Stimulated activated naive CD8-positive, alpha-beta T cell treated with anti-CD3 and anti-CD28 coated beads, Interleukin-15, amount 100 ng/mL, for 72 hours (primary cell): ENCODE measurements at regions not wholly inside any gene's neighbourhood (a gene's known extent, or its start where the extent isn't known, plus 50 kb on each side); places are given as distances from the start of the nearest gene placed in this dataset.
A peak's percentile ranks its signal among the peaks of the same experiment; 100 is the strongest.

Experiments used
- ATAC-seq: fragments of 150-1000 bp; cut with Tn5 transposase; 2 replicates; pipeline ENCODE4 v1.10.0; 2021; ENCODE audit warnings: mild to moderate bottlenecking, moderate library complexity
- DNase-seq, 2 donors: peaks; one replicate each; pipeline ENCODE4 v3.0.0; 2021 to 2022
- H3K27ac Mint-ChIP-seq, 2 donors: one replicate each; pipeline ENCODE4 v1.8.0; 2022; ENCODE audit warnings: mild to moderate bottlenecking in 2 of 2, mixed read lengths in 2 of 2, moderate library complexity in 2 of 2
- H3K27me3 Mint-ChIP-seq: one replicate; pipeline ENCODE4 v1.8.0; 2022; ENCODE audit warnings: mixed read lengths
- H3K4me1 Mint-ChIP-seq: one replicate; pipeline ENCODE4 v1.8.0; 2022; ENCODE audit warnings: mild to moderate bottlenecking, mixed read lengths
- H3K4me3 Mint-ChIP-seq, 2 donors: one replicate each; pipeline ENCODE4 v1.8.0; 2022; ENCODE audit warnings: mild to moderate bottlenecking in 2 of 2, mixed read lengths in 2 of 2, moderate library complexity in 1 of 2
- H3K9me3 Mint-ChIP-seq, 2 donors: one replicate each; pipeline ENCODE4 v1.8.0; 2022; ENCODE audit warnings: mixed read lengths in 2 of 2

DNA sequence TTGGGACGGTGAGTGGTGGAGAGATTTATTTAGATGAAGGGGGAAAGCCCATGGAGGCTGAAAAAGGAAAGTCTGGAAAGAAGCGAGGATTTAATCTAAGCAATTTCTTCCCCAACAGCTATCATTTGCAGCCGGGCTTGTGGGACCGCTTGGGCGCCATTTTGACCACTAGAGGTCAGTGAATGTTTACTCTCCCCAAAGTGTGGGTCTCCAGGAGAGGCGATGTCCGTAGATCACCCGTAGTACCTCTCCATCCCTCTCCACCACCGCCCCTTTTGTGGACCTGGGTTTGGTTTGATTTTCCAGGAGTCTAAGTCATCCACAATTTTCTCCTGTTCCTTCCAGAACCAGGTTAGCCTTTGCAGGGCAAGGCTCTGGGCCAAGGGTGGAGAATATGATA, 91.2 kb upstream of the PARP11 start:
- ATAC-seq (no peak), DNase-seq (no peak)
- Mint-ChIP-seq H3K4me3 (no peak overlapping the region), H3K27me3 (no peaks in the 10 kb centered on the region), H3K4me1 (peaks cover 18% of the 10 kb centered on the region), H3K9me3 (no peaks in the 10 kb centered on the region), H3K27ac (no peak overlapping the region)

DNA sequence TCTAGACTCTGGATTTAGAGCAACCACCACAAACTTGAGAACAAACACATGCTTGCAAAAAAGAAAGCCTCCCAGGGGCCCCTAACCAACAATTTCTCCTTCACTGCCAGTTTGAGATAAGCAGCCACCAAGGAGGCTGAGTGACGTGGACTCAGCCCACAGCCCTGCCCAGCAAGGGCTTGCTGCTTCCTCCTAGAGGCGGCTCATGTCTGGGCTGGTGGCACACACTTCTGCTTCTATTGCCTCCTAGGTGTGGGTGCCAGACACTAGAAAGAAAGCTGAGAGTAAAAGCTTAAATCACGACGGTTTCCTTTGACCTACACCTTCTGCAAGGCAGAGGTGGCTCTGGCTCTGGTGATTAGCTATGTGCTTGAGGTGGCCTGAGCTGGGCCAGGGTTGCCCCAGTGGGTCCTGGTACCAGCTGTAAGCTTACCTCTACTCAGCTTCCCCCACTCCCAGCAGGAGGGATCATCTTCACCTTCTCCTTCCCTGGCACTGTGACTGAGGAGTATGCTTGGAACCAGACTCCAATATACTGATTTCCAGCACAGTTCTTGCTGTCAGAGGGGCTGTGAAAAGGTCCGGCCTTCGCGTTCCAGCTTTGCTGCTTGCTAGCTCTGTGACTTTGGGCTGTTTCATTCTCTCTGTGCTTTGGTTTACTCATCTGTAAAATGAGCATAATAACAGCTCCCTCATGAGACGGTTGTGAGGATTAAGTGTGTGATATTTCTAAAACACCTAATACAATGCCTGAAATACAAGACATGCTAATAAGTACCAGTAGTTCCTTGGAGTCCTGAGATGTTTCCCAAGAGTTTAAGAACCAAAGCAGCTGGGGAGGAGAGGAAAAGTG, 89.7 kb upstream of the PARP11 start:
- peaks cover 18% of the 10 kb centered on the region for H3K4me1 Mint-ChIP-seq
- no peaks in the 10 kb centered on the region for H3K27me3 Mint-ChIP-seq
- H3K9me3 Mint-ChIP-seq, result no peaks in the 10 kb centered on the region
- ATAC-seq (peak; percentile 98), DNase-seq (peak; percentile 47 to 63)
- H3K27ac Mint-ChIP-seq, result peak overlapping the region; percentile 81 to 85
- peak overlapping the region; percentile 46 to 58 for H3K4me3 Mint-ChIP-seq

DNA sequence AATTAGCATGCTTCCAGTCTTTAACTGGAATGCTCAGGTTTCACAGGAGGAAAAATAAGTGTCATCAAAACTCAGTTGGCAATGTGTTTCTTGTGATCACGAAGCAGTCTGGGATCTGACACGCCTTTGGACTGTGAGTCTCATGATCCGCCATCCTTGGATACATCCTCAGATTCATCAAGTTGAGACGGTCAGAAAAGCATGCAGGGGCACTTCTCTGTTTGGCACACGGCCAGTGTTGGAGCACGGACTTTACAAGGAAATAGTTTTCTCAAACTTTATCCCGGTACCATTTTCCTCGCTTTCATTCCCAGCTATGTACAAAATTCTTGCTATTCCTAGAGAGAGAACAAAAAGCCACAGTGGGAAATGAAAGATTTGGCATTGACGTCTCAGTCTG, 88.4 kb upstream of the PARP11 start:
- no peak for DNase-seq
- Mint-ChIP-seq H3K27ac (peak overlapping the region in 1 of 2 donors; percentile 81), H3K27me3 (no peaks in the 10 kb centered on the region), H3K4me3 (no peak overlapping the region), H3K4me1 (peaks cover 18% of the 10 kb centered on the region), H3K9me3 (no peaks in the 10 kb centered on the region)
- no peak for ATAC-seq

DNA sequence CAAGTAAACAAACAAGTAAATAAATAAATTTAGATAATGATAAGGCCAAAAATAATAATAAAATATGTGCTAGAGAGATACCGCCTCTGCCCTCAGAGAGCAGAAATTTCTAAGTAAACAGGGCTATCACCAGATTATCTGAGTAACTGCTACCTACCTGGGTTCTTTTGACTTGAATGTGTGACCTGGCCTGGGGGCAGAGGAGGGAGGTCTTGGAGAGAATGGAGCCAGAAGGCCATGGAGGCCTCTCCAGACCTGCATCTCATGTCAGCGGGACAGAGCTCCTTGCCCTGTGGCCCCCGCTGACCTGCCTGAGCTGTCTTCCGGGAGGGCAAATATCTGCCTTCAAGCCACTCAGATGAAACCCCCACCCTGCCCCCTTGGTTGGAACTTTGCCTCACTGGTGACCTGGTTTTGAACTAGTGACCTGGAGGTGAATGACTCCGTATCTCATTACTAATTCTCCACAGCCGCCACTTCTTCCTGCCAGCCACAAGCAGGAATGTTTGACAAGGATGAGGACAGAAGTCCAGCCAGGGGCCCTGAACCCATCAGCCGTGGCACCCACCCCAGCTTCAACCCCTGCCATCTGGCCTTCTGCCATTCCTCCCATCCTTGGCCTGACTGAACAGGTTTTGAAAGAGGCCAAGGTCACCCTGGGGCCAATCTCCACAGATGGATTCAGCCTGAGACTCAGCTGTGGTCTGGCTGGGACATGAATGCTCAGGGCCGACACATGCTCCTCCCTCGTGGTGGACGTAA, 86.8 kb upstream of the PARP11 start:
- peaks cover 18% of the 10 kb centered on the region for H3K4me1 Mint-ChIP-seq
- H3K27me3 Mint-ChIP-seq, result no peaks in the 10 kb centered on the region
- no peak overlapping the region for H3K27ac Mint-ChIP-seq
- no peak for ATAC-seq
- H3K9me3 Mint-ChIP-seq, result no peaks in the 10 kb centered on the region
- no peak overlapping the region for H3K4me3 Mint-ChIP-seq
- DNase-seq, result no peak

DNA sequence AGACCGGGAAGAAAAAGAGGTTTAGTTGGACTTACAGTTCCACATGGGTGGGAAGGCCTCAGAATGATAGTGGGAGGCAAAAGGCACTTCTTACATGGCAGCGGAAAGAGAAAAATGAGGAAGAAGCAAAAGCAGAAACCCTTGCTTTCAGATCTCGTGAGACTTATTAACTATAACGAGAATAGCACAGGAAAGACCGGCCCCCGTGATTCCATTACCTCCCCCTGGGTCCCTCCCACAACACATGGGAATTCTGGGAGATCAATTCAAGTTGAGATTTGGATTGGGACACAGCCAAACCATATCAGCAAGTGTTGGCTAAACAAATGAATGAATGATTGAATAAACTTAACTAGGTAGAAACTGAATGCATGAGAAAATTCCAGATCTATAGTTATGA, 85.3 kb upstream of the PARP11 start:
- ATAC-seq, result no peak
- Mint-ChIP-seq H3K27ac (no peak overlapping the region), H3K4me3 (no peak overlapping the region), H3K9me3 (no peaks in the 10 kb centered on the region), H3K27me3 (no peaks in the 10 kb centered on the region), H3K4me1 (peaks cover 18% of the 10 kb centered on the region)
- no peak for DNase-seq

DNA sequence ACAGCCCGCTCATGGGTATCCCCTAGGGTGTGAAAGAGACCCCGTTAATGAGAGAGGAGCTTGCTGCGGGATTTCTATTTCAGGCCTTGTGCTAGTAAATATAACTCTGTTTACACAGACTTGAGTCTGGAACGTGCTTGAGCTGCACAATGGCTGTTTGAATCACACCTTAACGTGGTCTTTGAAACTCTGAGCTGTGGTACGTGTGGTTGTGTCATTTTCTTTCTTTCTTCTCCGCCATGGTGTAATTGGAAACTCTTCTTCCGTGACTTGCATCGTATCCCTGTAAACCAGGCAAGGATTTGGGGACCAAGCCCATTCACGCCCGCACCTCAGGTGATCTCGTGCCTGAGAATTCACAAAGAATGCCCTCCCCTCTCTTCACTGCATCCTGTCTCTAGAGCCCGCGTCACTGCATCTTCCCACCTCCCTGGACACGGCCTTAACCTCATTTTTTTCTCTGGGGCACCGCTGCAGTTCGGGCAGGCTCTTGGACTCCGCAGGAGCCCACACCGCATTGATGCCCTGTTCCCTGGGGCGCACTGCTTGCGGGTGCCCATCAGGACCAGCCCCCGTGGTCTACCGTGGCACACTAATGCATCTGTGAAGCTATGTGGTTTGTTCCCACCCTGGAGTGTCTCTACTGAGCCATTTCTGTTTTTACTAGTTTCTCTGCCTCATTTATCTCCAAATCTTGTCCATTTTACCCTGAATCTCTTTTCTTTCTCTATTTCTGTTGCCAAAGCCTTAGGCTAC, 78.4 kb upstream of the PARP11 start:
- Mint-ChIP-seq H3K4me1 (peaks cover 39% of the 10 kb centered on the region), H3K27me3 (no peaks in the 10 kb centered on the region), H3K27ac (peak overlapping the region; percentile 94), H3K9me3 (peaks cover 9 to 18% of the 10 kb centered on the region in 2 donors), H3K4me3 (peak overlapping the region; percentile 78 to 85)
- no peak for DNase-seq
- peak; percentile 52 for ATAC-seq

- H3K27ac Mint-ChIP-seq, result peak overlapping the region in 1 of 2 donors; percentile 12
- H3K4me1 Mint-ChIP-seq, result peaks cover 39% of the 10 kb centered on the region
- peaks cover 9 to 23% of the 10 kb centered on the region in 2 donors for H3K9me3 Mint-ChIP-seq
- peak overlapping the region; percentile 3 to 10 for H3K4me3 Mint-ChIP-seq
- no peaks in the 10 kb centered on the region for H3K27me3 Mint-ChIP-seq
- ATAC-seq (no peak), DNase-seq (no peak)
Observed at GRCh38 chr12:3950714-3951320, 77.6 kb upstream of the PARP11 start.

DNA sequence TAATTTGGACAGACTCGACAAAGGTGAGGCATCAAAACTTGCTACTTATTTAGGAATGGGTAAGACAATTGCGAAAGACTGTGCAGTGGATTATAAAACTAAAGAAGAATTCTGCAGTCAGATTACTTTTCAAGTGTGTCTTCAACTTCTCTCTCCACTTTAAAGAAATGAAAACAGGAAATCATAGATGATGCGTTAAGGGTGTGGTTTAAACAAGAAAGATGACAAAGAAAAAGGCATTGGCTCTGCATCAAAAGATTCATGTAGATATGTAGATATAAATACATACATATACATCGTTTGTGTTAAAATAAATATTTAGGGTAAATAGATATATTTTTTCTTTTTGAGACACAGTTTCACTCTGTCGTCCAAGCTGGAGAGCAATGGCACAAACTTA, 74.6 kb upstream of the PARP11 start:
- peaks cover 9 to 23% of the 10 kb centered on the region in 2 donors for H3K9me3 Mint-ChIP-seq
- no peak for DNase-seq
- no peak for ATAC-seq
- H3K27me3 Mint-ChIP-seq, result no peaks in the 10 kb centered on the region
- H3K4me1 Mint-ChIP-seq, result peaks cover 39% of the 10 kb centered on the region
- peak overlapping the region; percentile 43 to 45 for H3K27ac Mint-ChIP-seq
- peak overlapping the region in 1 of 2 donors; percentile 44 for H3K4me3 Mint-ChIP-seq

DNA sequence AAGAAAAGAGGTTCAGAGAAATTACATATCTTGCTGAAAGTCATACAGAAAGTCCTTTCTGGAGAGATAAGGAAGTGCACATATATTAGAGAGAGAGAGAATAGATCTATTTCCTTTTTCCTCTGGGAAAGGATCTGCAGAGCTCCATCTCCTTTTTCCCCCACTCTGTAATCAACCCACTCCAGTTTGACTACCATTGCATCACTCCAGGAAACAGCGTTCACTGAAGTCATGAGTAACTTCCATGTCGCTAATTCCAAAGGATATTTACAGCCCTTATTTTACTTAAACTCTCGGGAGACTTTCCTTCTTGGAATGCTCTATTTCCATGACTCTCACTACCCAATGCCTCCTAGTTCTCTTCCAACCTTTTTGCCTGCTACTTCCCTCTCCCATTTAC, 72.5 kb upstream of the PARP11 start:
- Mint-ChIP-seq H3K27ac (no peak overlapping the region), H3K27me3 (no peaks in the 10 kb centered on the region), H3K4me3 (no peak overlapping the region), H3K4me1 (peaks cover 24% of the 10 kb centered on the region), H3K9me3 (peaks cover 9 to 23% of the 10 kb centered on the region in 2 donors)
- DNase-seq (no peak), ATAC-seq (no peak)

DNA sequence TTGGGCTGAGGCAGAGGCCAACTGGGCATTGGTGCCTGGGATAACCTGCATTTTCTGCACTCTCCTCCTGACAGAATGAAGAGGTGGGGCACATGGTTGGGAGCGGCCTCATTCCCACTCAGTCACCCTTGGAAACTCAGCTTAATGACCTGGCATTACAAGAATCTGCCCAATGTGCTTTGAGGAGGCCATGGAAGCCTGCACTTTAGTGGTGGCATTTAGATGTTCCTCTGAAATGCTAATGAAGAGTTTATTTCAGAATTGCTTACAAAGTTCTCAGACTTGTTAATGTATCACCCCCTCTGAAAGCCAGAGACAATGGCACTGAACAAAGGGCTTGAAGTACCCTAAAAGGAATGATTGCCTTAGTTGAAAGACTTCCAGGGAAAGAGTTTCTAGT, 71.4 kb upstream of the PARP11 start:
- Mint-ChIP-seq H3K27ac (no peak overlapping the region), H3K9me3 (peaks cover 9 to 21% of the 10 kb centered on the region in 2 donors)
- ATAC-seq, result no peak

GRCh38 chr12:3938042-3938544, 64.9 kb upstream of the PARP11 start:
- Mint-ChIP-seq H3K27me3 (no peaks in the 10 kb centered on the region), H3K4me1 (peaks cover 28% of the 10 kb centered on the region), H3K9me3 (no peaks in the 10 kb centered on the region), H3K27ac (no peak overlapping the region), H3K4me3 (no peak overlapping the region)
- DNase-seq (no peak), ATAC-seq (no peak)

More for the DNA sequence above, 71.4 kb upstream of the PARP11 start:
- Mint-ChIP-seq H3K27me3 (no peaks in the 10 kb centered on the region), H3K4me3 (no peak overlapping the region), H3K4me1 (peaks cover 17% of the 10 kb centered on the region)
- no peak for DNase-seq

GRCh38 chr12:3935078-3935477, 61.9 kb upstream of the PARP11 start:
- Mint-ChIP-seq H3K4me1 (peaks cover 48% of the 10 kb centered on the region), H3K27ac (peak overlapping the region in 1 of 2 donors; percentile 34), H3K9me3 (no peaks in the 10 kb centered on the region), H3K4me3 (peak overlapping the region; percentile 58 to 62), H3K27me3 (peaks cover 4% of the 10 kb centered on the region)
- no peak for DNase-seq
- no peak for ATAC-seq

GRCh38 chr12:3933819-3934192, 60.6 kb upstream of the PARP11 start:
- DNase-seq (no peak), ATAC-seq (no peak)
- Mint-ChIP-seq H3K4me1 (peaks cover 60% of the 10 kb centered on the region), H3K27me3 (peaks cover 17% of the 10 kb centered on the region), H3K27ac (peak overlapping the region in 1 of 2 donors; percentile 13), H3K4me3 (peak overlapping the region; percentile 42 to 59), H3K9me3 (no peaks in the 10 kb centered on the region)

GRCh38 chr12:3933074-3933818, 60.0 kb upstream of the PARP11 start:
- peaks cover 19% of the 10 kb centered on the region for H3K27me3 Mint-ChIP-seq
- H3K4me3 Mint-ChIP-seq, result peak overlapping the region in 1 of 2 donors; percentile 4
- no peak overlapping the region for H3K27ac Mint-ChIP-seq
- DNase-seq, result no peak
- peak; percentile 76 for ATAC-seq
- H3K4me1 Mint-ChIP-seq, result peaks cover 64% of the 10 kb centered on the region
- no peaks in the 10 kb centered on the region for H3K9me3 Mint-ChIP-seq
